ENCODE measurements at regions not wholly inside any gene's neighbourhood (a gene's known extent, or its start where the extent isn't known, plus 50 kb on each side); places are given as distances from the start of the nearest gene placed in this dataset.
A peak's percentile ranks its signal among the peaks of the same experiment; 100 is the strongest.

GRCh38 chr6:43838276-43839036, 68.4 kb downstream of the VEGFA start (continued):
- peak; percentile 76 for TF ChIP-seq AHDC1 (CRISPR knock-in tag; IDR thresholded peaks at IDR 0.05; ENCODE audit: borderline replicate concordance)
- TF ChIP-seq ZNF580 (CRISPR knock-in tag; IDR thresholded peaks at IDR 0.05; ENCODE audit: borderline replicate concordance, low read depth) = 0 out of 2 replicates have a peak, but pooled peaks have one; percentile 62
- no peak for TF ChIP-seq MTA3 (CRISPR knock-in tag; IDR thresholded peaks at IDR 0.05)
- no peak for TF ChIP-seq RNF2 (conservative IDR thresholded peaks at IDR 0.05; ENCODE audit: low read depth)
- TF ChIP-seq NFIC (IDR thresholded peaks at IDR 0.05; ENCODE audit: low read length) = no peak
- TF ChIP-seq ZFX (CRISPR knock-in tag; IDR thresholded peaks at IDR 0.05; ENCODE audit: low read depth) = peak; percentile 68
- TF ChIP-seq FOSL1 (CRISPR knock-in tag; IDR thresholded peaks at IDR 0.05; ENCODE audit: borderline replicate concordance) = peak; percentile 20; the same call in 1 of the 2 replicates
- TF ChIP-seq ZNF75D (CRISPR knock-in tag; IDR thresholded peaks at IDR 0.05; ENCODE audit: borderline replicate concordance) = no peak
- TF ChIP-seq NR2F6 (IDR thresholded peaks at IDR 0.05) = no peak
- TF ChIP-seq NR2F6 (CRISPR knock-in tag; IDR thresholded peaks at IDR 0.05) = 0 out of 2 replicates have a peak, but pooled peaks have one; percentile 13
- peak; percentile 89; the same call in 1 of the 2 replicates for TF ChIP-seq AHR (CRISPR knock-in tag; IDR thresholded peaks at IDR 0.05)
- 0 out of 2 replicates have a peak, but pooled peaks have one; percentile 55 for TF ChIP-seq ZBTB46 (CRISPR knock-in tag; IDR thresholded peaks at IDR 0.05; ENCODE audit: borderline replicate concordance)
- TF ChIP-seq ZNF891 (CRISPR knock-in tag; IDR thresholded peaks at IDR 0.05) = 0 out of 2 replicates have a peak, but pooled peaks have one; percentile 57
- TF ChIP-seq JUND (CRISPR knock-in tag; IDR thresholded peaks at IDR 0.05) = peak; percentile 74; the same call in 1 of the 2 replicates
- TF ChIP-seq RAD21 (CRISPR knock-in tag; IDR thresholded peaks at IDR 0.05) = peak; percentile 75
- TF ChIP-seq ONECUT2 (CRISPR knock-in tag; IDR thresholded peaks at IDR 0.05) = no peak
- no peak for TF ChIP-seq GLMP (CRISPR knock-in tag; IDR thresholded peaks at IDR 0.05; ENCODE audit: borderline replicate concordance)
- peak; percentile 79 for TF ChIP-seq HOXA5 (CRISPR knock-in tag; IDR thresholded peaks at IDR 0.05)
- peak; percentile 35; the same call in 1 of the 2 replicates for TF ChIP-seq KDM5B (CRISPR knock-in tag; IDR thresholded peaks at IDR 0.05; ENCODE audit: borderline replicate concordance)
- 0 out of 2 replicates have a peak, but pooled peaks have one; percentile 30 for TF ChIP-seq TARDBP (CRISPR knock-in tag; IDR thresholded peaks at IDR 0.05)
- TF ChIP-seq SIX4 (CRISPR knock-in tag; IDR thresholded peaks at IDR 0.05) = no peak
- 0 out of 2 replicates have a peak, but pooled peaks have one; percentile 60 for TF ChIP-seq ZNF670 (CRISPR knock-in tag; IDR thresholded peaks at IDR 0.05; ENCODE audit: borderline replicate concordance)
